Kidney epithelial cell (primary cell): ENCODE measurements at regions not wholly inside any gene's neighbourhood (a gene's known extent, or its start where the extent isn't known, plus 50 kb on each side); places are given as distances from the start of the nearest gene placed in this dataset.

Experiments used
- DNase-seq: peaks from one replicate; pipeline ENCODE4 v3.0.0-alpha.2; 2010; ENCODE audit warnings: low read depth
- H3K27me3 ChIP-seq: 2 replicates; pipeline ENCODE4 v1.6.0; 2011; ENCODE audit warnings: low read length; ENCODE audit not compliant: control insufficient read depth, insufficient read depth
- H3K36me3 ChIP-seq: 2 replicates; pipeline ENCODE4 v1.5.1; 2011; ENCODE audit warnings: low read length; ENCODE audit not compliant: control insufficient read depth, insufficient read depth
- H3K4me3 ChIP-seq: 2 replicates; pipeline ENCODE4 v1.5.1; 2011; ENCODE audit warnings: low read depth, mild to moderate bottlenecking, control low read depth, low read length
- TF ChIP-seq, protein P1 (sequence below): IDR thresholded peaks from 2 replicates; pipeline ENCODE4 v1.5.1; 2011; ENCODE audit warnings: mild to moderate bottlenecking, moderate library complexity, low read length, control low read depth, inconsistent platforms; ENCODE audit not compliant: insufficient read depth, poor library complexity, severe bottlenecking

DNA sequence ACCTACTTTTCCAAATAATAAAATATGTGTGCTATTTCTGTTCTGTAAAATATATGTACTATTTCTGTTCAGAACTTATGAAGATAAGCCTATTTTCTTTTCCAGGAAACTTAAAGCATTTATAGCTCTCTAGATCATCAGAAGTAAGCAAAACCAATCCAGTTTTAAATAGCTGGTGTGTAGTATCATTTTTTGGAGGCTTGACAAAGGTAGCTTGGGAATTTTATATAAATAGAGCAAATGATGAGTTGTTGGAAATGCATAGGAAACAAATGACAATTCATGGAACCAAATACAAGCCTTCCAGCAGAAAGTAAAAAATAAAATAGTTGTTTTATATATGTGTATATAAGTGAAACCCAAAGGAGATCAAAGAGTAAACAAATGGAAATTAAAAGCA lies 1038.1 kb upstream of the ARRDC3 start:
- H3K4me3 ChIP-seq, result no peak overlapping the region
- no peaks in the 10 kb centered on the region for H3K27me3 ChIP-seq

GRCh38 chr5:92419261-92419660 lies 1036.1 kb upstream of the ARRDC3 start:
- Histone ChIP-seq H3K27me3 (no peaks in the 10 kb centered on the region), H3K4me3 (no peak overlapping the region), H3K36me3 (no peaks in the 10 kb centered on the region)
- DNase-seq, result no peak
- TF ChIP-seq, protein P1, sequence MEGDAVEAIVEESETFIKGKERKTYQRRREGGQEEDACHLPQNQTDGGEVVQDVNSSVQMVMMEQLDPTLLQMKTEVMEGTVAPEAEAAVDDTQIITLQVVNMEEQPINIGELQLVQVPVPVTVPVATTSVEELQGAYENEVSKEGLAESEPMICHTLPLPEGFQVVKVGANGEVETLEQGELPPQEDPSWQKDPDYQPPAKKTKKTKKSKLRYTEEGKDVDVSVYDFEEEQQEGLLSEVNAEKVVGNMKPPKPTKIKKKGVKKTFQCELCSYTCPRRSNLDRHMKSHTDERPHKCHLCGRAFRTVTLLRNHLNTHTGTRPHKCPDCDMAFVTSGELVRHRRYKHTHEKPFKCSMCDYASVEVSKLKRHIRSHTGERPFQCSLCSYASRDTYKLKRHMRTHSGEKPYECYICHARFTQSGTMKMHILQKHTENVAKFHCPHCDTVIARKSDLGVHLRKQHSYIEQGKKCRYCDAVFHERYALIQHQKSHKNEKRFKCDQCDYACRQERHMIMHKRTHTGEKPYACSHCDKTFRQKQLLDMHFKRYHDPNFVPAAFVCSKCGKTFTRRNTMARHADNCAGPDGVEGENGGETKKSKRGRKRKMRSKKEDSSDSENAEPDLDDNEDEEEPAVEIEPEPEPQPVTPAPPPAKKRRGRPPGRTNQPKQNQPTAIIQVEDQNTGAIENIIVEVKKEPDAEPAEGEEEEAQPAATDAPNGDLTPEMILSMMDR, result no peak

More for the DNA sequence above, 1038.1 kb upstream of the ARRDC3 start:
- TF ChIP-seq, protein P1, result no peak
- DNase-seq, result no peak
- H3K36me3 ChIP-seq, result no peaks in the 10 kb centered on the region

GRCh38 chr5:92418341-92418740 lies 1035.2 kb upstream of the ARRDC3 start:
- no peak for DNase-seq
- TF ChIP-seq, protein P1, result no peak
- no peaks in the 10 kb centered on the region for H3K36me3 ChIP-seq
- H3K27me3 ChIP-seq, result no peaks in the 10 kb centered on the region
- no peak overlapping the region for H3K4me3 ChIP-seq

DNA sequence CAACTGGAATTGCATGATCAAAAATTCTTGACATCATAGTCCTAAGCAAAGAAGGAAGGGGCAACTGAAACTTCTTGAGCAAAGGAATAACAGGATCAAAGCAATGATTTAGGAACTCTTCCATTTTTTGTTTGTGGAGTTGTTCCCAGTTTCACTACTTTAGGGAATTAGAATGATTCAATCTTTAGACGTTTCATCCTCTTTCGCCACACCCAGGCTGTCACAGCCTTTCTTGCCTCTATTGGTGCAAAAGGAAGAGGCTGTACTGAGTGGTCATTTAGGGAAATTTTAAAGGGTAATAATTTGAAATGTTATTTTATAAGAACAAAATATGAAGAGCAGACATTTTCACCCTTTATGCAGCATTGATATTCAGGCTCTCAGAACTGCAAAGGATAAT lies 1026.0 kb upstream of the ARRDC3 start:
- H3K27me3 ChIP-seq, result no peaks in the 10 kb centered on the region
- H3K36me3 ChIP-seq, result no peaks in the 10 kb centered on the region
- TF ChIP-seq, protein P1, result no peak
- DNase-seq, result no peak
- no peak overlapping the region for H3K4me3 ChIP-seq

DNA sequence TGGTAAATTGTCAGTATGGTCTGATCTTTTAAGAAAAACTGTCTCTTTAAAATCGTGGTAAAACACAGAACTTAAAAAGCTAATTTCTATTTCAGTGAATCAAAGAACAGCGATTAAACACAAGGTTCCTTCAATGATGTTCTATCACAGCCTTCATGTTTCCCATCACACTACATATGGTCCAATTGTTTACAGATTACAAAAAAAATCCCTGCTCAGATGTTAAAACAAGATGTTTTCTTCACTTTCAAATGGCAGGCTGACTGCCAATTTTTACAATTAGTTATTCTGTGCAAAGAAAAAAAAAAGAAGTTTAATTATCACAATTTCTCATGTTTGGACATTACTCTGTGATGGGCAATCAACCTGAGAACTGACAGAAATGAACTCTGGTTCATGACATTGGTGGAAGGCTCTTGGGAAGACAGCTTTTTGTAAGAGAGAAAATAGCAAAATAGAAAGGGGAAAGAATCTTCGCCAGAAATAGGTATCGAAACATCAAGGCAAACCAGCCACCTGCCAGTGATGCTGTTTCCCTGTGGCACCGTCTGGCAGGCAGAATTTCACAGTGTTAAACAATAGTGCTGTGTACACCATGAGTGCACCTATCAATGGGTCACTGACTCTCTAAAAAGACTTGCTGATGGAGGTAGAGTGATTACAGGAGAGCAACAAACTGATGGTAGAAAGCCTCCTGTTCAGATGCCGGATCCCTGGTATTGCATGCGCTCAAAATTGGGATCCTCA lies 1020.0 kb upstream of the ARRDC3 start:
- H3K4me3 ChIP-seq, result no peak overlapping the region
- H3K36me3 ChIP-seq, result no peaks in the 10 kb centered on the region
- DNase-seq, result no peak
- TF ChIP-seq, protein P1, result no peak
- no peaks in the 10 kb centered on the region for H3K27me3 ChIP-seq

GRCh38 chr5:92402045-92402444 lies 1018.9 kb upstream of the ARRDC3 start:
- H3K27me3 ChIP-seq, result no peaks in the 10 kb centered on the region
- H3K36me3 ChIP-seq, result no peaks in the 10 kb centered on the region
- DNase-seq, result no peak
- H3K4me3 ChIP-seq, result no peak overlapping the region
- TF ChIP-seq, protein P1, result no peak
